ENCODE measurements at regions not wholly inside any gene's neighbourhood (a gene's known extent, or its start where the extent isn't known, plus 50 kb on each side); places are given as distances from the start of the nearest gene placed in this dataset.

- H3K4me3 ChIP-seq (replicated peaks in 1 of 3; ENCODE audit: insufficient read depth in 1 of 3, low read depth in 1 of 3, low read length in 3 of 3) = no peak overlapping the region
- peaks cover 24% of the 10 kb centered on the region for H3K4me1 ChIP-seq (ENCODE audit: control insufficient read depth, extremely low read depth, insufficient read depth, low read length)
- no peak for FAIRE-seq
- H3K4me2 ChIP-seq (ENCODE audit: insufficient read depth, low read length) = no peak overlapping the region
- H3K9me3 ChIP-seq (replicated peaks; ENCODE audit: control insufficient read depth, insufficient read depth, low read length) = no peaks in the 10 kb centered on the region
- H3K9ac ChIP-seq (replicated peaks; ENCODE audit: extremely low read depth, insufficient read depth, low read length) = no peak overlapping the region
- H3K79me2 ChIP-seq (ENCODE audit: control insufficient read depth, insufficient read depth, low read length) = no peaks in the 10 kb centered on the region
- no peaks in the 10 kb centered on the region for H4K20me1 ChIP-seq (replicated peaks; ENCODE audit: control insufficient read depth, extremely low read depth, insufficient read depth, low read length)
- H3K36me3 ChIP-seq (ENCODE audit: control insufficient read depth in 2 of 2, extremely low read depth in 1 of 2, insufficient read depth in 2 of 2, low read length in 2 of 2) = no peaks in the 10 kb centered on the region
- no peak overlapping the region for H2AFZ ChIP-seq (ENCODE audit: low read depth, low read length)
- H3K27me3 ChIP-seq (ENCODE audit: control insufficient read depth in 2 of 2, insufficient read depth in 2 of 2, low read length in 2 of 2) = no peaks in the 10 kb centered on the region
- ChIA-PET POLR2A (no interaction called here), CTCF (interaction anchor here (1.2 kb wide), 1 partner anchor 31 kb away, joined by 3 read pairs; no protein-coding TSS in a partner anchor)
- intact Hi-C loops (cut with micrococcal nuclease) (no loop called here), dilution Hi-C loops (cut with MboI; ENCODE audit: extremely low pct_ligation_motif_present, low sequenced_read_pairs) (no loop called here)
- no peak overlapping the region for H3K27ac ChIP-seq (ENCODE audit: insufficient read depth, low read depth, low read length)
- no peak for DNase-seq (ENCODE audit: low read depth, low spot score)
- no peak for TF ChIP-seq MAX (IDR thresholded peaks at IDR 0.05; ENCODE audit: insufficient read depth, insufficient read length)
- no peak for TF ChIP-seq JUN (IDR thresholded peaks at IDR 0.05; ENCODE audit: borderline replicate concordance, insufficient read depth, insufficient read length, low read depth)
- TF ChIP-seq GATA2 (IDR thresholded peaks at IDR 0.05; ENCODE audit: insufficient read depth, insufficient read length, low read depth, low read length) = no peak
- no peak for TF ChIP-seq FOS (IDR thresholded peaks at IDR 0.05; ENCODE audit: borderline replicate concordance, insufficient read depth, low read length)
- no peak for TF ChIP-seq POLR2AphosphoS5 (IDR thresholded peaks at IDR 0.05; ENCODE audit: insufficient read depth, low read depth, low read length)
- no peak for TF ChIP-seq POLR2A (IDR thresholded peaks at IDR 0.05; ENCODE audit: low read depth, low read length)
- no peak for TF ChIP-seq EZH2 (IDR thresholded peaks at IDR 0.05; ENCODE audit: borderline replicate concordance, low read depth, low read length, severe bottlenecking)
- TF ChIP-seq CTCF (IDR thresholded peaks at IDR 0.05; ENCODE audit: extremely low read depth in 1 of 2, insufficient read depth in 1 of 2, low read depth in 1 of 2, low read length in 2 of 2) = no peak
- BruUV-seq (replicated peaks) = no TSS peak
- no peaks in the 10 kb centered on the region for H3K9me1 ChIP-seq (replicated peaks; ENCODE audit: control insufficient read depth, extremely low read depth, insufficient read depth, low read length)
These were observed 64.2 kb upstream of the ZNF469 start for GRCh38 chr16:88318521-88318920.
